NOMO-1 treated with dmso at 0.1 percent for 144 hours (cell line): ENCODE measurements at regions not wholly inside any gene's neighbourhood (a gene's known extent, or its start where the extent isn't known, plus 50 kb on each side); places are given as distances from the start of the nearest gene placed in this dataset.
"Not testable (repeated sequence)": the region's sequence is repeated elsewhere in the genome, so short reads cannot be mapped to it uniquely, and the experiment has no call there.

Experiments
- DNase-seq: peaks from one replicate; lab custom pipeline; 2025; ENCODE audit not compliant: unreplicated experiment; lab: John Stamatoyannopoulos, UW

DNA sequence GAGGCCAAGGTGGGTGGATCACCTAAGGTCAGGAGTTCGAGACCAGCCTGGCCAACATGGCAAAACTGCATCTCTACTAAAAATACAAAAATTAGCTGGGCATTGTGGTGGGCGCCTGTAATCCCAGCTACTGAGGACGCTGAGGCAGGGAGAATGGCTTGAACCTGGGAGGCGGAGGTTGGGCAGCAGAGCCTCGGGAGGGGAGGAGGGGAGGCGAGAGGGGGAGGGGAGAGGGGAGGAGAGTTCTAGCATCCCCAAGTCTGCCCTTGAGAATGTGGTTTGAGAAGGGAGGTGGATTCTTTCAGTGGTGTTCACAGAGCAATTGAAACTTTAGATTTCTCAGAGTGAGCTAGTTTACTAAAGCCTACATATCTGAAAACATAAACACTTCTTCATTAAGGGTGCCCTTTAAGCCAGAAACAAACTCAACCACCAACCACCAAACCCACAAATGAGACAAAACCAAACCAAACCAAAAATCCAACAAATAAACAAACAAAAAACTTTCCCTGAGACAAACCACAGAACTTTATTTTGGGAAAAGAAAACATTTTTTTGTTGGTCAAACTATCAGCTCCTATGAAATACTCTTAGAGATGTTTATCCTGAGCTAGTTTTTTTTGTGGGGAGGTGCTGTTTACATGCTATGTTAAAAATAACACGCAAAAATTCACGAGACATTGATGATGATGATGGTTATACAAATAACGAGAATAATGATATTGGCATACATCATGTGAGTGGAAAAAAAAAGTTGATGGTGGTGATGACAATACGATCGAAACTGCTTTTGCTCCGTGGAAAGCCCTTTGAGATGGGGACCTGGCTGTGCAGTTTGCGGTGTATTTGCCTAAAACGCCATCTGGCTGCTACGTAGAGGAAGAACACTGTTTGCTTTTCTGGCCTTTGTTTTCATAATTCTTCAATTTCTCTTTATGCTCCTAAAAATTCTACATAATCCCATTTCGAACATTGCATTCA is 98.2 kb upstream of the PRKX start:
- DNase-seq = peak; percentile 2

DNA sequence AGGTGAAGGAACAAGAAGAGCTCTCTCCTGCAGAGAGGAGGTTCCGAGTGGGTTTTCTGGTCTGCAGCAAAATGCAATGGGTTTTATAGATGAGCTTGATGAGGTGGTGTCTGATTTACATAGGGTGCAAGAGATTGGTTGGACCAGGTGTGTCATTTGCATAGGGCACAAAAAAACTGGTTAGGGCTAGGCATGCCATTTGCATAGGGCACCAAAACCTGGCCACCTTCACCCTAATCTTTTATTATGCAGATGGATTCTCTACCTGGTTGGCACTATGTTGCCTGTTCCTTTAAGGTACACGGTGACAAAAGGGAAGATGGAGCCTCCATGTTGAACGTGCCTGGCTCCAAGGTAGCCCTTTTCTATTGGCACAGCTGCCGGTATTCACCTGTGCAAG is 94.5 kb upstream of the PRKX start:
- no peak for DNase-seq

- no peak for DNase-seq
Measured at GRCh38 chrX:3806630-3807029, 93.2 kb upstream of the PRKX start.

DNA sequence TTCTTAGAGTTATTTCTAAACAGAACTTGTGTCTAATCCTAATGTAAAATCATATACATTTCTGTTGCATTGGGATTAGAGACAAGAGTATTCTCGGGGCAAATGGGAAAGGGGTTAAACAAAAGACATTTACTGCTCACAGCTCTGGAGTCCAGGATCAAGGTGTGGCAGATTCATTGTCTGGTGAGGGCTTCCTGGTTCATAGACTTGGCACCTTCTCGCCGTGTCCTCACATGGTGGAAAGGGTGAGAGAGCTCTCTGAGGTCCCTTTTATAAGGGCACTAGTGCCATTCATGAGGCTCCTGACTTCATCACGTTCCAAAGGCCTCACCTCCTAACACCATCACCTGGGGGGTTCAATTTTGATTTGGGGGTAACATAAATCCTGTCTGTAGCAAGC is 90.3 kb upstream of the PRKX start:
- no peak for DNase-seq

GRCh38 chrX:3803305-3803704 is 89.9 kb upstream of the PRKX start:
- no peak for DNase-seq

GRCh38 chrX:3795411-3795810 is 82.0 kb upstream of the PRKX start:
- not testable (repeated sequence) for DNase-seq

DNA sequence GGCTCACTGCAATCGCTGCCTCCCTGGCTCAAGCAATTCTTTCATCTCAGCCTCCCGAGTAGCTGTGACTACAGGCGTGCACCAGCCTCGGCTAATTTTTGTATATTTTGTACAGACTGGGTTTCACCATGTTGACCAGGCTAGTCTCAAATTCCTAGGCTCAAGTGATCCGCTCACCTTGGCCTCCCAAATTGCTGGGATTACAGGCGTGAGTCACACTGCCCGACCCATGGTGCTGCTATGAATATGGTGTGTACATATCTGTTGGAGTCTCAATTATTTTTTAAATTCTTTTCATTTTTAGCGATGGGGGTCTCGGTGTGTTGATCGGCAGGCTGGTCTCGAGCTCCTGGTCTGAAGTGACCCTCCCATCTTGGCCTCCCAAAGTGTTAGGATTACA is 78.0 kb upstream of the PRKX start:
- no peak for DNase-seq

- no peak for DNase-seq
Measured at GRCh38 chrX:3788494-3789233, 75.2 kb upstream of the PRKX start.

DNA sequence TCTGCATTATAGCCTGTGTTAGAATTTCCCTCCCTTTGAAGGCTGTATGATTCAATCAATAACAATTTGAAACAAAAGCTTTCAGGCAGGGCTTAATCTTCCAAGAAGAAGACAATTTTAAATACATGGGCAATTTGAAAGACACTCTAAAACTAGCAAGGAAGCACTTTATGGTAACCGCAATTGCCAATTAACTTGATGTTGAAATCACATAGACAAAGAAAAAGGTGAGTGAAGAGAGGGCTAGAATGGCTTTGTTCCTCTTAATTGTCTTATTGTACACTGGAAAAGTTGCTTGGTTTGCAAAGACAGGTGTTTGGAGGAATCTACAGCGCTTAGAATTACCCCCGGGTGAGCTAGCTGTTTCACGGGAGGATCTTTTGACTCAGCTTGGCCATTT is 74.4 kb upstream of the PRKX start:
- peak; percentile 56 for DNase-seq

- peak; percentile 26 for DNase-seq
Measured at GRCh38 chrX:3785822-3786221, 72.4 kb upstream of the PRKX start.

- DNase-seq = no peak
Measured at GRCh38 chrX:3780564-3780963, 67.1 kb upstream of the PRKX start.

DNA sequence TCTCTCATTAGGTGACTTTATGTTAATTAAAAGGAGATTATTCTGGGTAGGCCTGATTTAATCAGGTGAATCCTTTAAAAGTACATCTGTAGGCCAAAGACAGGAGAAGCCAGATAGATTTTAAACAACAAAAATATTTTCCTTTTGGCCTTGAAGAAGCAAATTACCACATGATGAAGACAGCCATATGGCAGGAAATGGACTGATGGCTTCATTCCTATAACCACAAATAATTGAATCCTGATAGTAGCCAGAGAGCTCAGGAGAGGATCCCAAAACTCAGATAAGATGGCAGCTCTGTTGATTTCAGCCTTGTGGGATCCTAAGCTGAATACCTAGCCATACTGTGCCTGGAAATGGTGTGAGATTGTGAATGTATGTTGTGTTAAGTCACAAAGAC is 66.1 kb upstream of the PRKX start:
- no peak for DNase-seq

DNA sequence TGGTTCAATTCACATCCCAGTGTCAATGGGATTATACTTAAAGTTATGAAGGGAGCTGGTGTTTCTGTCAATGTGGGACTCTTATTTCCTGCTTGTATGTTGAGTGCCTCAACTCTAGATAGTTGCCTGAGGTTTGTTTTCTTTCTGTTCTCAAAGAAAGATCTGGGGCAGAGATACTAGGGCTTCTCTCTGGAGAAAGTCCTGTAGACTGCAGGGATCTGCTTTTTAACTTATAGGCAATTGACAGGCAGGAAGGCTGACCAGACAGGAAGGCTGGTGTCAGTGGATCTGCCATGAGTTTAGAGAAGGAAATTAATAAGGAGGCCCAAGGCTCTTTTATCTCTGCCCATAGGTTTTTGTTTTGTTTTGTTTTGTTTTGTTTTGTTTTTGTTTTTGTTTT is 64.0 kb upstream of the PRKX start:
- no peak for DNase-seq

DNA sequence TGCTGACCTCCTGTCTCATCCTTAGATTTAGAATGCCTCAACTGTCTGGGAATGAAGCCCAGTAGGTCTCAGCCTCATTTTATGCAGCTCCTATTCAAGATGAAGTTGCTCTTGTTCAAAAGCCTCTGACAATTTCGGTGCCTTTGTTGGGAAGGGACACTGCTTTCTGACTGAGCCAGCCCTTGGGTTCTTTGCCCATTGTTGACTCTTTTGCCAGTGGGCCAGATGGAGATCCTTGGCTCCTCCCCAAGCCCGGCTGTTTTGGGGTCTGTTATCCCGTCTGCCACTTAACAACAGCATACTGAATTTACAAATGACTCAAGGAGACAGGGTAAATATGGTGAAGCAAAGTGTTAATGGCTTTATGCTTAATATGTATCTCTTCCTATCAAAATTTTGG is 58.3 kb upstream of the PRKX start:
- no peak for DNase-seq

GRCh38 chrX:3768881-3769280 is 55.4 kb upstream of the PRKX start:
- no peak for DNase-seq
